ENCODE measurements at regions not wholly inside any gene's neighbourhood (a gene's known extent, or its start where the extent isn't known, plus 50 kb on each side); places are given as distances from the start of the nearest gene placed in this dataset.

- H3K27me3 Mint-ChIP-seq: peaks cover 12% of the 10 kb centered on the region
- H3K9me3 Mint-ChIP-seq: no peaks in the 10 kb centered on the region
- ChIA-PET CTCF (no interaction called here), POLR2A (no interaction called here)
- no peaks in the 10 kb centered on the region for H3K4me1 Mint-ChIP-seq
- no peaks in the 10 kb centered on the region for H3K36me3 Mint-ChIP-seq (ENCODE audit: low read depth)
- no peak overlapping the region for H3K27ac Mint-ChIP-seq
- H3K4me3 Mint-ChIP-seq: no peak overlapping the region
- peak; percentile 9 for DNase-seq
Measured at GRCh38 chr5:135215617-135216470, 181.8 kb upstream of the PITX1 start.

GRCh38 chr5:135214897-135215616 is 181.0 kb upstream of the PITX1 start:
- H3K27me3 Mint-ChIP-seq: peaks cover 16% of the 10 kb centered on the region
- H3K9me3 Mint-ChIP-seq: no peaks in the 10 kb centered on the region
- H3K4me1 Mint-ChIP-seq: no peaks in the 10 kb centered on the region
- ChIA-PET POLR2A (no interaction called here), CTCF (no interaction called here)
- no peaks in the 10 kb centered on the region for H3K36me3 Mint-ChIP-seq (ENCODE audit: low read depth)
- no peak for DNase-seq
- no peak overlapping the region for H3K27ac Mint-ChIP-seq
- H3K4me3 Mint-ChIP-seq: no peak overlapping the region

- Mint-ChIP-seq H3K4me1 (no peaks in the 10 kb centered on the region), H3K27me3 (peaks cover 19% of the 10 kb centered on the region), H3K4me3 (no peak overlapping the region), H3K9me3 (no peaks in the 10 kb centered on the region), H3K27ac (no peak overlapping the region), H3K36me3 (ENCODE audit: low read depth) (no peaks in the 10 kb centered on the region)
- ChIA-PET CTCF (interaction anchor here (1.2 kb wide), 1 partner anchor 22 kb away, joined by 4 read pairs; no protein-coding TSS in a partner anchor), POLR2A (no interaction called here)
- DNase-seq: no peak
Measured at GRCh38 chr5:135213466-135214239, 179.6 kb upstream of the PITX1 start.

- H3K36me3 Mint-ChIP-seq (ENCODE audit: low read depth): no peaks in the 10 kb centered on the region
- no peak for DNase-seq
- no peak overlapping the region for H3K27ac Mint-ChIP-seq
- H3K4me1 Mint-ChIP-seq: no peaks in the 10 kb centered on the region
- no peaks in the 10 kb centered on the region for H3K9me3 Mint-ChIP-seq
- ChIA-PET CTCF (no interaction called here), POLR2A (no interaction called here)
- peaks cover 23% of the 10 kb centered on the region for H3K27me3 Mint-ChIP-seq
- H3K4me3 Mint-ChIP-seq: no peak overlapping the region
Measured at GRCh38 chr5:135213027-135213386, 179.0 kb upstream of the PITX1 start.

DNA sequence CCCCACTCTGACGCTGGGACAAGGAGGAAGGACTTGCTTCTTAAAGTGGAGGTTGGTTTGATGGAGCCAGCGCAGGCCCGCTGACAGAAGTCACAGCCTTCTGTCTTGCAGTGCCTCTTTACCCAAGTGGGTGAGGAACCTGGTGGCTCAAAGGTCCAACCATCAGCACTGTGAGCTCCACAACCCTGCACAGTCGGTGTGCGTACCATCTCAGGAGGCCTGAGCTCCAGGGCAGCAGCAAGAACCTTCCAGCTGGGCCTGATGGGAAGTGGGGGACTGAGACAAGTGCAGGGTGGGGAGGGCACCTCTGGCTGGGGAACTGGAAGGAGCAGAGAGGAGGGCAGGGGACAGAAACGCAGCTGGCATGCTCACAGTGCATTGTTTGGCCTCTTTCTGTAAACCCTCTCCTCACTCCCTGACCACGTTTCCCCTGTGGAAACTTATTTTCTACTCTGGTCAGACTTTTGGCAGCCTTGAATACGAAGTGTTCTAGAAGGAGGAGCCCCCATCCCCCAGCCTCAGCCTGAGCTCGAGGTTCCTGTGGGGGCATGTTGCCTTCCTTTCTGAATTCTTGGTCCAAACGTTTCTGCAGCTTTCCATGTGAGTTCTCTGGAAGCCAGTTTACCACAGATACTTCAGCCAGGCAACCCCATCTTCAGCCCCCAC is 178.5 kb upstream of the PITX1 start:
- POLR2A ChIA-PET: no interaction called here
- H3K4me1 Mint-ChIP-seq: no peaks in the 10 kb centered on the region
- no peak overlapping the region for H3K4me3 Mint-ChIP-seq

DNA sequence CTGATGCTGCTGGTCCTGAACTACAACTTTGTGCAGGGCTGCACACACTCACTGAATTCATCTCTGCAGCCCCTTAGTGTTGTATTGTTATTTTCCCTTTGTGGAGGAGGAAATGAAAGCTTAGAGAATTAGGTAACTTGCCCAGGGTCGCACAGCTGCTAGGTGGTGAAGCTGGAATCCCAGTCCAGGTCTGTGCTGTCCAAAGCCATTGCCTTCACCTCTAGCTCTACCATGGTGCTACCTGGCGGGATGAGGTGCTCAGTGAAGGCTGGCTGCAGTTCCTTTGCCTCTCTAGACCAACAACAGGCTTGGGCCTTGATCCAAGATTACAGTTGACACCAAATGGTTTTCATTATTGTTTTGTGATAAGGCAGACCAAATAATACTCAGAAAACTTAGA is 177.8 kb upstream of the PITX1 start:
- Mint-ChIP-seq H3K36me3 (ENCODE audit: low read depth) (no peaks in the 10 kb centered on the region), H3K4me1 (no peaks in the 10 kb centered on the region), H3K27me3 (peaks cover 27% of the 10 kb centered on the region), H3K4me3 (no peak overlapping the region), H3K27ac (no peak overlapping the region), H3K9me3 (no peaks in the 10 kb centered on the region)
- ChIA-PET POLR2A (no interaction called here), CTCF (no interaction called here)
- DNase-seq: no peak

More for the DNA sequence above, 178.5 kb upstream of the PITX1 start:
- CTCF ChIA-PET: no interaction called here
- H3K27me3 Mint-ChIP-seq: peaks cover 27% of the 10 kb centered on the region
- no peak for DNase-seq
- no peak overlapping the region for H3K27ac Mint-ChIP-seq
- H3K9me3 Mint-ChIP-seq: no peaks in the 10 kb centered on the region
- no peaks in the 10 kb centered on the region for H3K36me3 Mint-ChIP-seq (ENCODE audit: low read depth)

DNA sequence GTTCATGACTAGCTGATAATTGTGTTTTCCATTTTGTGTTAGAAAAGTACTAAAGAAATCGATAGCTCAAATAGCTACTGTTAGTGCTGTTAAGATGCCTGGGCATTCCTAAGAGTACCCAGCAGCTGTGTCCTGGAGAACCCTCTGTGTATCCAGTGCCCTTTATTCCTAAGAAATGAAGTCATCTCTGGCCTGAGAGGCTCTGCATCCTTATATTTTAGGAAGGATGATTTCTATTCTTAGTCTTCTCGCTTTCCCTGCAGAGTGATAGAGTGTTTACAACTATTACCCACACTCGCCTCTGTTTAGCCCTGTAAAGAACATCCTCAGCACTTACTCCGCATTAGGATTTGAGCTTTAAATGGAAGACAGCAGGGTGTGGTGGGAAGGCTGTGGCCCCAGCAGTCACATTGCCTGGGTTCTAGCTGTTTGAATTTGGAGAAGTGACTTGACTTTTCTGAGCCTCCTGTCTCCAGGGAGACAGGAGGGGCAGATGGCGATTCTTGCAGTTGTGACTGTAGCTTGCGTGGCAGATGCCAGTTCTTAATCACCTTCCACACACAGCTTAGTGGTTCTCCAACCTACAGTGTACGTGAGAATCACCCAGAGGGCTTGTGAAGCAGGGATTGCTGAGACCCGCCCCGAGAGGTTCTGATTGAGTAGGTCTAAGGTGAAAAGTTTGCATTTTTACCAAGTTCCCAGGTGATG is 177.2 kb upstream of the PITX1 start:
- no peak for DNase-seq
- Mint-ChIP-seq H3K9me3 (no peaks in the 10 kb centered on the region), H3K27me3 (peaks cover 32% of the 10 kb centered on the region), H3K4me3 (no peak overlapping the region), H3K27ac (no peak overlapping the region), H3K36me3 (ENCODE audit: low read depth) (no peaks in the 10 kb centered on the region), H3K4me1 (no peaks in the 10 kb centered on the region)
- ChIA-PET POLR2A (no interaction called here), CTCF (no interaction called here)

GRCh38 chr5:135210286-135211055 is 176.4 kb upstream of the PITX1 start:
- POLR2A ChIA-PET: no interaction called here
- DNase-seq: no peak
- CTCF ChIA-PET: no interaction called here
- Mint-ChIP-seq H3K4me3 (no peak overlapping the region), H3K36me3 (ENCODE audit: low read depth) (no peaks in the 10 kb centered on the region), H3K9me3 (no peaks in the 10 kb centered on the region), H3K27me3 (peaks cover 27% of the 10 kb centered on the region), H3K27ac (no peak overlapping the region), H3K4me1 (no peaks in the 10 kb centered on the region)

DNA sequence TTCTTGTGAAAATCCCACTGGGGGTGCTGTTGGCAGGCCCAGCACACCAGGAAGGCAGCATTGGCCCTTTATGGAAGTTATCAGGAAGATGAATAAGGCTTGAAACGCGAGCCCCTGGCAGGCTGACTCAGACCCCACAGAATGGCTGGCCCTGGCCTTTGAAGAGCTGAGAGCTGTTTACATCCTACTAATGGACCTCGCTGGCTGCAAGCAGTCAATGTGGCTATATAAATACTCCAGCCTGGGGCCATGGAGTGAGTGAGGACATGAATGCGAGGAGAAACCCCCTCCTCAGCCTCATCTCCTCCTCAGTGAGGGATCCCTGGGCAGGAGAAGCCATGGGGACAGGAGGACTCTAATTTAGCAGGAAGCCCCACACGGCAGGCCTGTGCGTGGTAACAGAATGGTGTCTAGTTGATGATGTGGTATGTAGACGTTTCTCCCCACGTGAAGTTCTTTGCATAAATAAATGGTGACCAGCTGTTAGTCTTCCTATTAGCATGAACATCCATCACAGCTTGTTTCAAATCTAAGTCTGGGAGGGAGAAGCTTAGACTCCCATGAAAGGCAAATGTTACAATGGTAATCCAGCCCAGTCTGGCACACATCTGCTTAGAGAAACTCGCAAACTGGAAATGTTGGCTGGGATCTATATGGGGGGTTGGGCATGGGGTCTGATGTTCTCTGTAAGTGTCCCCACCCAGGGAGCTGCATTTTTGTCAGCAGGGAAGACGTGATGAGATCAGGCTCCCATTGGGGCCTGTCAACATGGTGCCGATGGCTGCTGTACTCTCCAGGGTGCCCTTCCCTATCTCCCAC is 175.1 kb upstream of the PITX1 start:
- Mint-ChIP-seq H3K27me3 (peaks cover 23% of the 10 kb centered on the region), H3K4me1 (no peaks in the 10 kb centered on the region), H3K4me3 (no peak overlapping the region), H3K9me3 (no peaks in the 10 kb centered on the region), H3K27ac (no peak overlapping the region), H3K36me3 (ENCODE audit: low read depth) (no peaks in the 10 kb centered on the region)
- ChIA-PET CTCF (interaction anchor here (1.1 kb wide), 1 partner anchor 127 kb away, joined by 3 read pairs; no protein-coding TSS in a partner anchor), POLR2A (no interaction called here)
- no peak for DNase-seq

GRCh38 chr5:135208555-135208902 is 174.5 kb upstream of the PITX1 start:
- peaks cover 25% of the 10 kb centered on the region for H3K27me3 Mint-ChIP-seq
- DNase-seq: no peak
- POLR2A ChIA-PET: no interaction called here

DNA sequence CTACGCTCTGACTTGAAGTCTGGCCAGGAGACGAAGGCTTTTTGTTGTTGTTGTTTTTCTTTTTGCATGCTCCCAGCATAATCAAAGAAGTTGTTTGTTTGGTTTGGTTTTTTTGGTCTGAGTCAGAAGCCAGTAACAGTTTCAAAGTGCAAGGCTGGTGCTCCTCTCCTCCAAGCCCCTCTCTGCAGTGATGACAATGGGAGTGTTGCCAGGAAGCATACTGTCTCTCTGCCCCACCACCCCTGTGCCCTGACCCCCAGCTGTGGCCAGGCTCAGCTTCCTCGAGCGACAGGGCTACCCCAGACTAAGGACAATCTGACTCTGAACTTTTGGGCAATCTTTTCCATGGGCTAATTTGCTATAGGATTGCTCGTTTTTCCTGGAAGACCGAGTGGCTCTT is 173.8 kb upstream of the PITX1 start:
- Mint-ChIP-seq H3K27ac (no peak overlapping the region), H3K4me1 (no peaks in the 10 kb centered on the region), H3K4me3 (no peak overlapping the region), H3K9me3 (peaks cover 3% of the 10 kb centered on the region), H3K36me3 (ENCODE audit: low read depth) (no peaks in the 10 kb centered on the region), H3K27me3 (peaks cover 27% of the 10 kb centered on the region)
- ChIA-PET CTCF (no interaction called here), POLR2A (no interaction called here)
- DNase-seq: no peak

More at GRCh38 chr5:135208555-135208902, 174.5 kb upstream of the PITX1 start:
- no peaks in the 10 kb centered on the region for H3K4me1 Mint-ChIP-seq
- CTCF ChIA-PET: no interaction called here
- H3K9me3 Mint-ChIP-seq: no peaks in the 10 kb centered on the region
- H3K36me3 Mint-ChIP-seq (ENCODE audit: low read depth): no peaks in the 10 kb centered on the region
- no peak overlapping the region for H3K4me3 Mint-ChIP-seq
- no peak overlapping the region for H3K27ac Mint-ChIP-seq

Data from activated CD4-positive, alpha-beta memory T cell treated with anti-CD3 and anti-CD28 coated beads, Interleukin-2, amount 10 ng/mL, durations not matched to agents 7 days and 5 days (primary cell).